GM19467 (cell line): ENCODE measurements at regions not wholly inside any gene's neighbourhood (a gene's known extent, or its start where the extent isn't known, plus 50 kb on each side); places are given as distances from the start of the nearest gene placed in this dataset.

Source experiments
- ATAC-seq: cut with Tn5 transposase; IDR thresholded peaks from one replicate; pipeline ENCODE4 v1.9.1; 2021; ENCODE audit warnings: mild to moderate bottlenecking, moderate library complexity; ENCODE audit not compliant: unreplicated experiment

GRCh38 chr9:135251996-135252760, 164.7 kb downstream of the OLFM1 start:
- no peak for ATAC-seq

- no peak for ATAC-seq
Observed at GRCh38 chr9:135252980-135253304, 165.5 kb downstream of the OLFM1 start.

GRCh38 chr9:135253305-135254004, 166.0 kb downstream of the OLFM1 start:
- no peak for ATAC-seq

GRCh38 chr9:135254176-135255032, 166.9 kb downstream of the OLFM1 start:
- no peak for ATAC-seq

GRCh38 chr9:135255033-135255840, 167.8 kb downstream of the OLFM1 start:
- ATAC-seq, result no peak

- ATAC-seq, result no peak
Observed at GRCh38 chr9:135255841-135256580, 168.5 kb downstream of the OLFM1 start.

GRCh38 chr9:135256581-135257354, 169.3 kb downstream of the OLFM1 start:
- ATAC-seq, result no peak

- ATAC-seq, result no peak
Observed at GRCh38 chr9:135258461-135258860, 171.0 kb downstream of the OLFM1 start.

- ATAC-seq, result no peak
Observed at GRCh38 chr9:135259273-135259672, 171.8 kb downstream of the OLFM1 start.

- no peak for ATAC-seq
Observed at GRCh38 chr9:135260221-135261180, 173.0 kb downstream of the OLFM1 start.

GRCh38 chr9:135262248-135262647, 174.8 kb downstream of the OLFM1 start:
- ATAC-seq, result no peak

GRCh38 chr9:135263511-135263910, 176.0 kb downstream of the OLFM1 start:
- no peak for ATAC-seq

GRCh38 chr9:135265931-135266330, 178.5 kb downstream of the OLFM1 start:
- ATAC-seq, result no peak

GRCh38 chr9:135267191-135267809, 179.8 kb downstream of the OLFM1 start:
- ATAC-seq, result no peak

GRCh38 chr9:135268031-135268430, 180.6 kb downstream of the OLFM1 start:
- ATAC-seq, result no peak

- no peak for ATAC-seq
Observed at GRCh38 chr9:135268981-135269380, 181.5 kb downstream of the OLFM1 start.

- ATAC-seq, result no peak
Observed at GRCh38 chr9:135269912-135270830, 182.7 kb downstream of the OLFM1 start.
